TTC549 (cell line): ENCODE measurements at regions not wholly inside any gene's neighbourhood (a gene's known extent, or its start where the extent isn't known, plus 50 kb on each side); places are given as distances from the start of the nearest gene placed in this dataset.
"Not testable (repeated sequence)": the region's sequence is repeated elsewhere in the genome, so short reads cannot be mapped to it uniquely, and the experiment has no call there.

ENCODE experiments used
- FAIRE-seq: peaks from 2 replicates; lab custom pipeline; 2012; peaks lifted over from hg19 to GRCh38; lab: Jason Lieb, UNC

DNA sequence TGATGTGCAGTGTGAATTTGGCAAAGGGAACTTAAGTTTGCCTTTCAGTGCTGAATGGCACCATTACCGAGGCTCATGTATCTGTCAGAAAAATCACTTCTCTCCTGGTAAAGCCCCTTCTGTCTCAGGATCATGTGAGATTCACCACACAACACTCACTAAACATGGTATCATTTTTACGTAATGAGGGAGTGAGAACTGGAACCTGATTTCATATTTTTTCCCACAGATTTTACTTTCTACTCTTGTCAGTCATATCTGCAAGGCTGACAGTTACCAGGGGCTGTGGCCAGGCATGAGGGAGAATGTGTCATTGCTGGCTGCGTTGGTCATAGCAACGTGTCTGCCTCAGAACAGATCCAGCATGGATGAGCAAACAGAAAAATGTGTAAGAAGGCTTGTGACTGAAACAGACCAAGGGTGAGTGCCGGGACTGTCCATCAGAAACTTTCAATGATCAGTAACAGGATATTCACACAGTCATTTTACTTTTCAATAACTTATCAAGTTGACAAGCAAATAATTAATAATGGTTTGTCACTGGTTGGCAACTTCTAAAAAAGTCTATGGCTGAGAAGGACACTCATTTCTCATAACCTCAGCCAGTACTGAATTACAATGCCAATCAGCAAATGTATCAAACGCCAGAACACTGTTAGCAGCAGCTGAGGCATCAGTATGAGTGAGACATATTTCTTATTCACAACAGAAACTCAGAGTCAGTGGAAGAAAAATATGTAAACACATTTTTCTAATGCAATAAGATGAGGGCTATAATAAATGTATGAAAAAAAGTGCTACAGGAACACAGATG is 100.5 kb downstream of the CDC42EP3 start:
- FAIRE-seq: no peak

DNA sequence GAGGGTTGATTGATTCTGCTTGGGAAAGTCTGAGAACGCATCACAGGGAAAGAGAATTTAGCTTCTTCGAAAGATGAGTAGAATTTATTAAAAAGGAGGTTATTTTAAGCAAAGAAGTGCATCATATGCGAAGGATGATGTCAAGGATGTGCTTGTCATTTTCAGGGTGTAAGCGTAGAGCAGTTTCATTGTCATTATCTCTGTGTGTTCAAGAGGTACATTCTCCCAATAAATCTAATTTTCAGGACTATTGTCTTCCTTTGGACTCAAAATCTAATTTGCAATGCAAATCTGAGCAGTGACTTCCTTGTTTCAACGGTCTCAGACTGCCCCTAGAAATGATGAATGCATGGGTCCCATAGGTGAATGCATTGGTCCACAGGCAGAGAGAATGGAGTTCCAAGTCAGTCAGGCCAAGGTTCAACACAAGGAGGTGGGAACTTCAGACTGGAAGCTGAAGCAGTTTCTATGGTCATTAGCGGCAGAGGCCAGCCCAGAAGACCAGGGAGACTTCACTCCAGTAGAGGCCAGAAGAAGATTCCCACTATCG is 99.8 kb downstream of the CDC42EP3 start:
- no peak for FAIRE-seq

DNA sequence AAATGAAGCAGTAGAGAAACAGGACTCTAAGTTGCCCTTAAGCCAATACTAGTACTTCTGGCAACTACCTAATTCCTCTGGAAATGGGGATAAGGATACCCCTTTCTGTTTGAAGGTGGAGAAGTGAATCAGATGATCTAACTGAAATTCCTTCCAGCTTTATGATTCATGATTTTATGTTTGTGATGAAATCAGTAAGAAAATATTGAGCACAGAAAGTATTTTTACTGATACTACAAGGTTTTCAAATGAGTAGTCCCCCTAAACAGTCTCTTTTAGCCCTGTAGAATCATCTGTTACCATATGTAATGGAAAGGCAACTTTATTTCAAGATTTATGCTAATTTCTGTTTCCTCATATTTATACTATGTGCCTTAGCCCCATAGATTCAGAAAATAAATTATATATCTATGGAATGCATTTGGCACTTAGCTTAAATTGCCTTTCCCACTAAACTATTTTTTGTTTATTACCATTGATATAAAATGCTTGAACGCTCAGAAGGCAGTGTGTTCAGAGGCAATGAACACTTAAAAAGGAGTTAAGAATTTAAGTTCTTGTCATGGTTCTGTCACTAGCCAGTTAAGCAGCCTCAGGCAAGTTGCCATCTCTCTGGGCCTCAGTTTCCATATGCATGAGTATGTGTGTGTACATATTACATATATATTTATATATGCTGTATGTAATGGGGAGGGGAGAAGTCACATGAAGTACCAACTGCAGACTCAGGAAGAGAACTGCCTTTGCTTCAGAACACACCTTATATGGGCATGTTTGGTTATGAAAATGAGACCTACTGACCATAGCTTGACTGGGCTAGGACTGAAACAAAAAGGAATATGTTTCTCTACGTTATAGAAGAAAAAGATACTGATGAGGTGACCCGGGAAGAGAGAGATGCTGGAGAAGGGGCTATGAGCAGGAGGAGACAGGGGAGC is 97.7 kb downstream of the CDC42EP3 start:
- no peak for FAIRE-seq

DNA sequence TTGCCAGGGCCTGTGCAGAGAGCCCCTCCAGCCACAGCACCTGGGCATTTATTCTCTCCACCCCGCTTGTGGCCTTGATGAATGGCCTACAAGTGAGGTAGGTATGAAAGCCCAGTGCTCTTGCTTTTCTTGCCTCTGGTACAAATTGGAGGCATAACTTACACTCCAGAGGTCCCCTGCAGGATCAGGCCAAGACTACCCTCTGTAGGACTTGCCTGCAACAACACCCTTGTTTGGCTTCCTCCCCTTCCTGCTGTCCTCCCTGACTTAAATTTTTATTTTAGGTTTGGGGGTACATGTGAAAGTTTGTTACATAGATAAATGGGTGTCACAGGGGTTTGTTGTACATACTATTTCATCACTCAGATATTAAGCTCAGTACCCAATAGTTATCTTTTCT is 95.7 kb downstream of the CDC42EP3 start:
- no peak for FAIRE-seq

- FAIRE-seq: not testable (repeated sequence)
Observed at GRCh38 chr2:37576194-37576593, 95.2 kb downstream of the CDC42EP3 start.

DNA sequence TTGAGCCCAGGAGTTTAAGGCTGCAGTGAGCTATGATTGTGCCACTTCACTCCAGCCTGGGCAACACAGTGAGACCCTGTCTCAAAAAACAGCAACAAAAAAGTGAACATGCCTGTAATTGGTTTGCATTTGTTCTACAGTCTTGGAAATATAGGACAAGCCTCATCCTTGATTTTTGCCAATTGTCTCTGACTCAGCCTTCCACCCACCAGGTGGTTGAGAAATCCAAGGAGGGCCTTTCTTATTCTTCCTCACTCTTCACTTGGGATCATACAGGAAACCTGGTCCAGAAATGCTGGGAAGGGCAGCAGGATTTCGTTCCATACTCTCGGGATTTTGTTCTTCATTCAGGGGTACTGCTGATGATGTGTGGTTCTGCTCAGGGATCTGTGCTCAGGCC is 94.6 kb downstream of the CDC42EP3 start:
- no peak for FAIRE-seq

DNA sequence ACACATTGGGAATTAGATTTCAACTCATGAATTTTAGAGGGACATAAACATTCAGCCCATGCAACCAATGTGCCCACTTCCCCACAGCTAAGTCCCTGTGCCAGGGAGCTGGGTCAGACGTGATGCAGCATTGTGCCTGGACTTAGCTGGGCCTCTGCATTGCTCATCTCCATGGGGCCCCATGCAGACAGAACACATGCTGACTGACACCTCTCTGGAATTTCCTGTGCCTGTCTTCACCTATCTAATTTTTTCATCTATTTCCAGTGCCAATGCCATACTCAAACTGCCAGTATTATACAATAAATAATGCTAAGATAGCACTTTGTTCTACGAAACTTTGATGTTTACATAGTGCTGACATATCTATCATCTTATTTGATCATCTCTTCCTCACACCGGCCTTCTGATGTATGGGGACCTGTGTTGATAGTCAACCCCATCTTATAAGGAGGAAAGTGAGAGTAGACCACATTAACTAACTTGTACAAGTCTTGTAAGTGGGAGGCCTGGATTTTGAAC is 92.2 kb downstream of the CDC42EP3 start:
- FAIRE-seq: no peak

- not testable (repeated sequence) for FAIRE-seq
Observed at GRCh38 chr2:37579949-37580348, 91.5 kb downstream of the CDC42EP3 start.

- FAIRE-seq: no peak
Observed at GRCh38 chr2:37581433-37581832, 90.0 kb downstream of the CDC42EP3 start.

DNA sequence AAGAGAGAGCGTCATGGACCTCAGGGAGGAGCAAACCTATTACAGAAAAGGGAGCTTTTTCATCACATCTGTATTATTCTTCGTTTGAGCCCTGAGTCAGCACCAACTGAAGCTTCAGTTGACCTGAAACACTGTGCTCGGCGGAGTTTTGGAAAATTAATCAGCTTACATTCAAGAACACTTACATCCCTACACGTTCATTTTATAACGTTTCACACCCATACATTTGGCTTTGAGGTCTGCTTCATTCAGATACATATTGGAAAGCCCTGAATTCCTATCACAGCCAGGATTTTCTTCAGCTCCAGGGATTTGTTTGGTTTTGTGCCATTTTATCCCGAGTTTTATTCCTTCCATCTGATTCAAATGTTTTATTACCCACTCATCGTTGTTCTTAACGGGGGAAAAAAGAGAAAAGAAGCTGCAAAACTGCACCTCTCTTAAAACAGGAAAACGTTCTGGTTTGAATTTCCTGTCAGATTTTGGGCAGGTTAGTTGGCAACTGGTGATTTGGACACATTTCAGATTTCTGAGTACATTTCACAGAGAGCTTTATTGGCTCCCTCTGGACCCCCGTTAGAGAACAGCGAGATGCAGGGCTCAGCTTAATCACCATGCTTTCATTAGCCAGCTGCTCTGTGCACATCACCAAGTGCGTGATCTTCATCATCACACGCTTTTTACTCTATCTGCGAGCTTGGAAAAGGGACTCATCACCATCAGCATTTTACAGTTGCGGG is 88.8 kb downstream of the CDC42EP3 start:
- FAIRE-seq: no peak

DNA sequence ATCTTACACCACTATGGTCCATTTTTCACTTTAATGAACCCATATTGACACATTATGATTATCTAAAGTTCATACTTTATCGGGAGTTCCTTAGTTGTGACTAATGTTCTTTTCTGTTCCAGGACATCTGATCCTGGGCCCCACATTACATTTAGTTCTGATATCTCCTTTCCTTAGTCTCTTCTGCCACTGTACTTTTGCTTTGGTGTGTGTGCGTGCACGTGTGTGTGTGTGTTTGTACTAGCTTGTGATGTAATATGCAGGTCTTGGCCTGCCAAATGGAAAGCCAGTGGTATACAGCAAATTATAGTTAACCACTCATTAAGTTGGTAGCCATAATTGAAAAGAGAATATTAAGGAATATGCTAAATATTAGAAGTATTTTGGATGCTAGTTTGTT is 88.0 kb downstream of the CDC42EP3 start:
- FAIRE-seq: no peak

- FAIRE-seq: no peak
Observed at GRCh38 chr2:37583867-37584266, 87.6 kb downstream of the CDC42EP3 start.

- FAIRE-seq: no peak
Observed at GRCh38 chr2:37585295-37585908, 86.0 kb downstream of the CDC42EP3 start.

DNA sequence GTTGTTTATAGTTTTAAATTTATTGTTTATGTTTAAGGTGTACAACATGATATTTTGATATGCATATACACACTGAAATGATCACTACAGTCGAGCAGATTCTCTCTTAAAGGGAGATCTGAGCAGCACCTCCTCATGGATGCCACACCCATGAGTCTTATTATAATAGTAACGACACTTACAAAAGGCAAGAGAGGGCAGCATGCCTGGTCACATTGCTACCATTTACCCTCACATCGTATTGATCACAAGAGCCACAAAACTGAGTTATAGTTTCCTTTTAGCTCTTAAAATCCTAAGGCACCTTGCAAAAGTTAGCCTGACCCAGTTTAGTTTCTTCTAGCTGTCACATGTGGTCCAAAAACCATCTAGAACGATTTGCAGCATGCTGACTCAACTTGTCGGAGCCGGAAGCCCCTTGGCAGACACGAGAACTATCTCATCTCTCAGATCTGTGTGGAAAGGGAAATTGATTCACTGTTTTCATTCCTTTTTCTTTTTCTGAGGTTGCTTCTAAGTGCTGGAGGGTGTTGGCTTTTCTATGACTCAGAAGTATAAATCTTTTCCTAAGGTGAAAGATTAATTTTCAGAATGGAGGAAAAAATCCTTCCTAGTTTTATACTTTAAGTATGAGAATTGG is 85.3 kb downstream of the CDC42EP3 start:
- no peak for FAIRE-seq

DNA sequence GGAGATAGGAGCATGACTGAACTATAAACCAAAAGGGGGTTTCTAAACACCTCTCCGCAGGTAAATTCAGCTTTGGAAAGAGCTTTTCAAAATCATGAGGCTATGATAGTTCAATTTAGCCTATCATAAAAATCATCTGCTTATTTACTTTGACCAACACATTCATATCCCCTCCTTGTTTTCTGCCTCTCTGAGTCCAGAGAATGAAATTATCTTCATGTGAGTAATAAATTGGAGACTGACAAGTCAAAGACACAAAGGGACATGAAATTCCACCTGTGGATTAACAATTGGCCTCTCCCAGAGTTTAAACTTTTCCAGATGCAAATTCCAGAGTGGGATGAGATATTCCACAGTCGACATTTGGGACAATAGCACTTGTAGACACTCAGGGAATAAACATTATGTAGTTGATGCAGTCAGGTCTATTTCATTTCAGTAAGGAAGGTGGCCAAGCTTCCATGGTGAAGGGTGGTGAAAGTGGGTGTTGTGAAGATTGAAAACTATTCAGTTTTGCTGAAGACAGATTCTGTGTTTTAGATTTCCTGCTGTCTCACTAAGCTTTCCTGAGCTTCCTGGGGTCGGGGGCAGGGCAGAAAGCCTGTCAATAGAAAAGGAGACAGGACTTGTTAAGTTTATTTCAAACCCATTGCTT is 84.7 kb downstream of the CDC42EP3 start:
- FAIRE-seq: no peak

DNA sequence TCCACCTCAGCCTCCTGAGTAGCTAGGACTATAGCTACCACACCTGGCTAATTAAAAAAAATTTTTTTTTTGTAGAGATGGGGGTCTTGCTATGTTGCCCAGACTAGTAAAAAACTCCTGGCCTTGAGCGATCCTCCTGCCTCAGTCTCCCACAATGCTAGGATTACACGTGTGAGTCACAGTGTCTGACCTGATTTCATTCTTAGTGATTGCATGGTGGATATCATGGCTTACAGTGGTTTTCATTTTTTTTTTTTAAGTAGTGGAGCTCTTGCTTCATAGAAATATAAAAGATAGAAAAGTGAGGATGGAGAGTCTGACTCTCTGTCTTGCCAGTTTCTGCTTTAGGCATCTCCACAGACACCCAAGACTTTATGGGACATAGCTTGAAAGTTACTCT is 83.6 kb downstream of the CDC42EP3 start:
- no peak for FAIRE-seq

GRCh38 chr2:37588316-37588777 is 83.1 kb downstream of the CDC42EP3 start:
- no peak for FAIRE-seq

DNA sequence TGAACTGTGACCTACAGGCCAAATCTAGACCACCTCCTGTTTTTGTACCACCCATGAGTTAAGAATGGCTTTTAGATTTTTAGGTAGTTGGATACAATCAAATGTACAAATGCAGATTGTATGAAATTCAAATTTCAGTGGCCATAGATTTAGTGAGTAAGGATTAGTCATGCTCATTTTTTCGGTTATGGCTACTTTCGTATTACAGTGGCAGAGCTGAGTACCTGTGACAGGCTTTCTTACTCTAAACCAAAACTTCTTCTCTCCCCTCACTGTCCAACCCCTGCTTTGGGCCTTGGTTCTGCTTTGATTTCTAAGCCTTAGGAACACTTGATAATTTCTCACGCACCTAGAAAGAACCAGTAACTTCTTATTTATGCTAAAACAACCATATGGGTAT is 82.1 kb downstream of the CDC42EP3 start:
- FAIRE-seq: no peak

GRCh38 chr2:37590119-37590571 is 81.3 kb downstream of the CDC42EP3 start:
- FAIRE-seq: no peak
